Suprapubic skin (tissue), 3 donors: ENCODE measurements at regions not wholly inside any gene's neighbourhood (a gene's known extent, or its start where the extent isn't known, plus 50 kb on each side); places are given as distances from the start of the nearest gene placed in this dataset.

Experiments
- POLR2A ChIP-seq, 2 donors: fragments of 450-650 bp; IDR thresholded peaks; one replicate each; pipeline ENCODE4 v1.6.1; 2017; ENCODE audit warnings: antibody characterized with exemption in 2 of 2, mild to moderate bottlenecking in 2 of 2, moderate library complexity in 2 of 2
- TF ChIP-seq, protein P1 (sequence below), 2 donors: fragments of 200-600 bp in 1 of 2; fragments of 450-650 bp in 1 of 2; sonication (generic) in 1 of 2; IDR thresholded peaks; one replicate each; pipeline ENCODE4 v1.5.1; 2016 to 2019; ENCODE audit warnings: antibody characterized with exemption in 2 of 2, mild to moderate bottlenecking in 1 of 2, moderate library complexity in 1 of 2

DNA sequence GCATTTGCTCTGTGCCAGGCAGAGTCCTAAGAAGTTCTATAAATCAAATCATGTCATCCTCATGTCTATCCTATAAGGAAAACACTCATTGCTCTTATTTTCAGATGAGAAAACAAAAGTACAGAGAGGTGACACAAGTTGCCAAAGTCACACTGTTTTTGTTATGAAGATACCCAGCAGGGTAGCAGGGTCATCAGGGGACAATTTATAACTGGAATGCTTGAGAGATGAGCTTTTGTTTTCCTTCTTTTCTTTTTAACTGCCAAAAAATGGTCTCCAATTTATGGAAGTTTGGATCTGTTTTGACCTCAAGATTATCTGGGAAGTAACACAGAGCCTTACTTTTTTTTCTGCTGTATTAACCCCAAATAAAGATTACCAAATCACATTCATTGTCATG, 354.1 kb downstream of the SUCLA2 start:
- TF ChIP-seq, protein P1, sequence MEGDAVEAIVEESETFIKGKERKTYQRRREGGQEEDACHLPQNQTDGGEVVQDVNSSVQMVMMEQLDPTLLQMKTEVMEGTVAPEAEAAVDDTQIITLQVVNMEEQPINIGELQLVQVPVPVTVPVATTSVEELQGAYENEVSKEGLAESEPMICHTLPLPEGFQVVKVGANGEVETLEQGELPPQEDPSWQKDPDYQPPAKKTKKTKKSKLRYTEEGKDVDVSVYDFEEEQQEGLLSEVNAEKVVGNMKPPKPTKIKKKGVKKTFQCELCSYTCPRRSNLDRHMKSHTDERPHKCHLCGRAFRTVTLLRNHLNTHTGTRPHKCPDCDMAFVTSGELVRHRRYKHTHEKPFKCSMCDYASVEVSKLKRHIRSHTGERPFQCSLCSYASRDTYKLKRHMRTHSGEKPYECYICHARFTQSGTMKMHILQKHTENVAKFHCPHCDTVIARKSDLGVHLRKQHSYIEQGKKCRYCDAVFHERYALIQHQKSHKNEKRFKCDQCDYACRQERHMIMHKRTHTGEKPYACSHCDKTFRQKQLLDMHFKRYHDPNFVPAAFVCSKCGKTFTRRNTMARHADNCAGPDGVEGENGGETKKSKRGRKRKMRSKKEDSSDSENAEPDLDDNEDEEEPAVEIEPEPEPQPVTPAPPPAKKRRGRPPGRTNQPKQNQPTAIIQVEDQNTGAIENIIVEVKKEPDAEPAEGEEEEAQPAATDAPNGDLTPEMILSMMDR (IDR thresholded peaks at IDR 0.05) = no peak
- no peak for TF ChIP-seq POLR2A (IDR thresholded peaks at IDR 0.05)
